ENCODE measurements at regions not wholly inside any gene's neighbourhood (a gene's known extent, or its start where the extent isn't known, plus 50 kb on each side); places are given as distances from the start of the nearest gene placed in this dataset.

GRCh38 chr12:111156304-111156703 lies 212.6 kb downstream of the PHETA1 start:
- no peaks in the 10 kb centered on the region for H3K27me3 Mint-ChIP-seq (ENCODE audit: low read depth)
- TF ChIP-seq ZNF138 (CRISPR knock-in tag; conservative IDR thresholded peaks at IDR 0.05) (no peak), HMGA2 (CRISPR knock-in tag; IDR thresholded peaks at IDR 0.05) (no peak), MXD4 (CRISPR knock-in tag; IDR thresholded peaks at IDR 0.05; ENCODE audit: borderline replicate concordance) (no peak), IRF2 (CRISPR knock-in tag; IDR thresholded peaks at IDR 0.05; ENCODE audit: borderline replicate concordance, low read depth) (no peak), ZSCAN18 (CRISPR knock-in tag; IDR thresholded peaks at IDR 0.05) (no peak), TEAD1 (CRISPR knock-in tag; IDR thresholded peaks at IDR 0.05) (no peak), USF1 (CRISPR knock-in tag; IDR thresholded peaks at IDR 0.05) (no peak), RELA (CRISPR knock-in tag; IDR thresholded peaks at IDR 0.05; ENCODE audit: borderline replicate concordance) (no peak), TP53 (CRISPR knock-in tag; IDR thresholded peaks at IDR 0.05) (no peak), ERG (CRISPR knock-in tag; IDR thresholded peaks at IDR 0.05) (no peak), ZBTB43 (CRISPR knock-in tag; IDR thresholded peaks at IDR 0.05) (no peak), SMAD4 (CRISPR knock-in tag; IDR thresholded peaks at IDR 0.05) (no peak), ZNF232 (CRISPR knock-in tag; IDR thresholded peaks at IDR 0.05) (no peak), PRRX2 (CRISPR knock-in tag; IDR thresholded peaks at IDR 0.05) (no peak), PREB (CRISPR knock-in tag; IDR thresholded peaks at IDR 0.05; ENCODE audit: borderline replicate concordance) (no peak), SP1 (CRISPR knock-in tag; conservative IDR thresholded peaks at IDR 0.05) (no peak), ATF1 (CRISPR knock-in tag; IDR thresholded peaks at IDR 0.05) (no peak), OVOL2 (CRISPR knock-in tag; IDR thresholded peaks at IDR 0.05; ENCODE audit: borderline replicate concordance) (no peak), ZNF416 (CRISPR knock-in tag; IDR thresholded peaks at IDR 0.05) (no peak)
- ChIA-PET POLR2A (no interaction called here), CTCF (no interaction called here)
- H3K27ac Mint-ChIP-seq, result no peak overlapping the region
- H3K9me3 Mint-ChIP-seq, result no peaks in the 10 kb centered on the region
- DNase-seq (ENCODE audit: low spot score) (no peak), ATAC-seq (no peak)
- H3K4me1 Mint-ChIP-seq, result peaks cover 54% of the 10 kb centered on the region
- no peaks in the 10 kb centered on the region for H3K36me3 Mint-ChIP-seq
- no peak overlapping the region for H3K4me3 Mint-ChIP-seq

- Mint-ChIP-seq H3K27ac (no peak overlapping the region), H3K4me1 (peaks cover 50% of the 10 kb centered on the region)
- CTCF ChIA-PET, result no interaction called here
- no peak for TF ChIP-seq ZNF138 (CRISPR knock-in tag; conservative IDR thresholded peaks at IDR 0.05)
- no peak for TF ChIP-seq AR (CRISPR knock-in tag; IDR thresholded peaks at IDR 0.05)
- TF ChIP-seq PRRX2 (CRISPR knock-in tag; IDR thresholded peaks at IDR 0.05), result no peak
- no peak for TF ChIP-seq ATF3 (CRISPR knock-in tag; conservative IDR thresholded peaks at IDR 0.05)
- no peak for TF ChIP-seq NFATC4 (CRISPR knock-in tag; IDR thresholded peaks at IDR 0.05)
- TF ChIP-seq PREB (CRISPR knock-in tag; IDR thresholded peaks at IDR 0.05; ENCODE audit: borderline replicate concordance), result no peak
- no peak for TF ChIP-seq SMAD4 (CRISPR knock-in tag; IDR thresholded peaks at IDR 0.05)
- TF ChIP-seq ATF1 (CRISPR knock-in tag; IDR thresholded peaks at IDR 0.05), result no peak
Observed at GRCh38 chr12:111155521-111155920, 213.4 kb downstream of the PHETA1 start.

More at GRCh38 chr12:111155521-111155920, 213.4 kb downstream of the PHETA1 start:
- no peak overlapping the region for H3K4me3 Mint-ChIP-seq
- POLR2A ChIA-PET, result interaction anchor here (0.5 kb wide), 1 partner anchor 18 kb away, joined by 3 read pairs; no protein-coding TSS in a partner anchor
- H3K36me3 Mint-ChIP-seq, result no peaks in the 10 kb centered on the region
- DNase-seq (ENCODE audit: low spot score), result no peak
- no peak for ATAC-seq
- no peaks in the 10 kb centered on the region for H3K27me3 Mint-ChIP-seq (ENCODE audit: low read depth)
- H3K9me3 Mint-ChIP-seq, result no peaks in the 10 kb centered on the region
